Brain microvascular endothelial cell (primary cell): ENCODE measurements at regions not wholly inside any gene's neighbourhood (a gene's known extent, or its start where the extent isn't known, plus 50 kb on each side); places are given as distances from the start of the nearest gene placed in this dataset.

ENCODE experiments used
- DNase-seq: peaks from one replicate; pipeline ENCODE4 v3.0.0-alpha.2; 2020
- H3K27ac ChIP-seq: fragments of 250-450 bp; sonication (Bioruptor Pico); 2 replicates; pipeline ENCODE4 v1.5.1; 2020; ENCODE audit warnings: mild to moderate bottlenecking, moderate library complexity
- H3K27me3 ChIP-seq: fragments of 250-450 bp; sonication (Bioruptor Pico); replicated peaks from 2 replicates; pipeline ENCODE4 v1.5.1; 2020; ENCODE audit warnings: mild to moderate bottlenecking
- H3K36me3 ChIP-seq: fragments of 250-450 bp; sonication (Bioruptor Pico); replicated peaks from 2 replicates; pipeline ENCODE4 v1.5.1; 2020; ENCODE audit warnings: mild to moderate bottlenecking
- H3K4me3 ChIP-seq: 2 replicates; pipeline ENCODE4 v1.5.1; 2011; ENCODE audit warnings: low read depth, mild to moderate bottlenecking, control low read depth, low read length, moderate library complexity
- CTCF ChIP-seq: IDR thresholded peaks from 2 replicates; pipeline ENCODE4 v1.5.1; 2011; ENCODE audit warnings: low read depth, mild to moderate bottlenecking, moderate library complexity, low read length, control low read depth, inconsistent platforms; ENCODE audit errors: missing control alignments
- in situ Hi-C: cut with HindIII; loops from 2 replicates; pipeline ENCODE4 v1.10.0; 2017; ENCODE audit warnings: low sequenced_read_pairs, low pct_ligation_motif_present

- no peak for DNase-seq
- Histone ChIP-seq H3K36me3 (no peaks in the 10 kb centered on the region), H3K27ac (no peak overlapping the region), H3K27me3 (no peaks in the 10 kb centered on the region), H3K4me3 (no peak overlapping the region)
- in situ Hi-C loops = no loop called here
- TF ChIP-seq CTCF = no peak
Measured at GRCh38 chr9:105834404-105834803, 140.1 kb downstream of the TMEM38B start.

GRCh38 chr9:105835721-105836120 is 141.4 kb downstream of the TMEM38B start:
- Histone ChIP-seq H3K27me3 (no peaks in the 10 kb centered on the region), H3K36me3 (no peaks in the 10 kb centered on the region), H3K4me3 (no peak overlapping the region), H3K27ac (no peak overlapping the region)
- no peak for TF ChIP-seq CTCF
- DNase-seq = no peak
- in situ Hi-C loops = no loop called here

- DNase-seq = no peak
- Histone ChIP-seq H3K27me3 (no peaks in the 10 kb centered on the region), H3K36me3 (no peaks in the 10 kb centered on the region), H3K27ac (no peak overlapping the region), H3K4me3 (no peak overlapping the region)
- in situ Hi-C loops = no loop called here
- no peak for TF ChIP-seq CTCF
Measured at GRCh38 chr9:105836936-105837660, 142.8 kb downstream of the TMEM38B start.

- TF ChIP-seq CTCF = no peak
- no peak for DNase-seq
- in situ Hi-C loops = no loop called here
- no peak overlapping the region for H3K4me3 ChIP-seq
- no peak overlapping the region for H3K27ac ChIP-seq
- no peaks in the 10 kb centered on the region for H3K36me3 ChIP-seq
- H3K27me3 ChIP-seq = no peaks in the 10 kb centered on the region
Measured at GRCh38 chr9:105841562-105841961, 147.2 kb downstream of the TMEM38B start.

- DNase-seq = peak; percentile 56
- Histone ChIP-seq H3K27ac (no peak overlapping the region), H3K27me3 (no peaks in the 10 kb centered on the region), H3K36me3 (no peaks in the 10 kb centered on the region), H3K4me3 (no peak overlapping the region)
- peak; percentile 81 for TF ChIP-seq CTCF
- in situ Hi-C loops = no loop called here
Measured at GRCh38 chr9:105842023-105842644, 147.8 kb downstream of the TMEM38B start.

- Histone ChIP-seq H3K27ac (no peak overlapping the region), H3K27me3 (no peaks in the 10 kb centered on the region), H3K4me3 (no peak overlapping the region), H3K36me3 (no peaks in the 10 kb centered on the region)
- in situ Hi-C loops = no loop called here
- TF ChIP-seq CTCF = no peak
- no peak for DNase-seq
Measured at GRCh38 chr9:105846825-105847224, 152.5 kb downstream of the TMEM38B start.
